T-helper 2 cell (primary cell): ENCODE measurements at regions not wholly inside any gene's neighbourhood (a gene's known extent, or its start where the extent isn't known, plus 50 kb on each side); places are given as distances from the start of the nearest gene placed in this dataset.
A peak's percentile ranks its signal among the peaks of the same experiment; 100 is the strongest.
"Not testable (repeated sequence)": the region's sequence is repeated elsewhere in the genome, so short reads cannot be mapped to it uniquely, and the experiment has no call there.

Experiments
- DNase-seq, 5 experiments: peaks; one replicate each; pipeline versions ENCODE4 v3.0.0 to v3.0.0-alpha.2; 2012 to 2022

- DNase-seq: no peak
Observed at GRCh38 chr18:25544546-25545287, 192.8 kb upstream of the ZNF521 start.

- DNase-seq: peak in 1 of 5 experiments; percentile 1
Observed at GRCh38 chr18:25538175-25538922, 186.4 kb upstream of the ZNF521 start.

GRCh38 chr18:25535495-25535894 is 183.5 kb upstream of the ZNF521 start:
- DNase-seq: no peak

- no peak for DNase-seq
Observed at GRCh38 chr18:25534401-25534800, 182.4 kb upstream of the ZNF521 start.

GRCh38 chr18:25533218-25533617 is 181.3 kb upstream of the ZNF521 start:
- peak in 1 of 5 experiments; percentile 4 for DNase-seq

GRCh38 chr18:25531207-25531606 is 179.2 kb upstream of the ZNF521 start:
- DNase-seq: no peak

GRCh38 chr18:25525789-25526188 is 173.8 kb upstream of the ZNF521 start:
- not testable (repeated sequence) for DNase-seq

- no peak for DNase-seq
Observed at GRCh38 chr18:25518716-25519053, 166.7 kb upstream of the ZNF521 start.

- no peak for DNase-seq
Observed at GRCh38 chr18:25517881-25518715, 166.1 kb upstream of the ZNF521 start.

GRCh38 chr18:25516747-25517498 is 165.0 kb upstream of the ZNF521 start:
- no peak for DNase-seq

GRCh38 chr18:25516121-25516520 is 164.2 kb upstream of the ZNF521 start:
- DNase-seq: no peak

GRCh38 chr18:25510096-25510495 is 158.1 kb upstream of the ZNF521 start:
- DNase-seq: no peak

- DNase-seq: no peak
Observed at GRCh38 chr18:25503567-25504081, 151.7 kb upstream of the ZNF521 start.

- DNase-seq: no peak
Observed at GRCh38 chr18:25497151-25497794, 145.3 kb upstream of the ZNF521 start.

GRCh38 chr18:25496544-25496943 is 144.6 kb upstream of the ZNF521 start:
- no peak for DNase-seq

- DNase-seq: no peak
Observed at GRCh38 chr18:25495606-25496005, 143.6 kb upstream of the ZNF521 start.

GRCh38 chr18:25494888-25495287 is 142.9 kb upstream of the ZNF521 start:
- DNase-seq: no peak

- no peak for DNase-seq
Observed at GRCh38 chr18:25493401-25493800, 141.4 kb upstream of the ZNF521 start.

GRCh38 chr18:25490316-25490715 is 138.3 kb upstream of the ZNF521 start:
- no peak for DNase-seq

- no peak for DNase-seq
Observed at GRCh38 chr18:25473008-25473407, 121.0 kb upstream of the ZNF521 start.

GRCh38 chr18:25470756-25471524 is 119.0 kb upstream of the ZNF521 start:
- not testable (repeated sequence) for DNase-seq
